ENCODE measurements at regions not wholly inside any gene's neighbourhood (a gene's known extent, or its start where the extent isn't known, plus 50 kb on each side); places are given as distances from the start of the nearest gene placed in this dataset.

DNA sequence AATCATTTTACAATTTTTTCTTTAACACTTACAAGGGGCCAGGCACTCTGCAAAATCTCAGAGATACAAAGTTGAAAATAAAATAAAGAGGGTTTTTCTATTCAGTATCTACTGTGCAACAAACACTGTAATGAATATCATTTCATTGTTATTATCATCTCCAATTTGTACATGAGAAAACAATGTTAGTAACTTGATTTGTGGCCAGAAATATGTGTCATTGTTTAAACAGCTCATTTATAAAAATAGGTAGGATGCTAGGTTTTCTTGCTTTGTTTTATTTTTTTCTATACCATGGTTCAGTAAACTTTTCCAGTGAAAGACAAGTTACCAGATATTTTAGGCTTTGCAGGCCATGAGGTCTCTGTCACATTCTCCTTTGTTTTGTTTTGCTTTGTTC is 318.1 kb upstream of the UBE2E2 start:
- TF ChIP-seq CTCF (IDR thresholded peaks at IDR 0.05; ENCODE audit: insufficient read depth, low read length, poor library complexity, severe bottlenecking) (no peak), EZH2phosphoT487 (conservative IDR thresholded peaks at IDR 0.05; ENCODE audit: low read length) (no peak)
